T follicular helper cell (primary cell): ENCODE measurements at regions not wholly inside any gene's neighbourhood (a gene's known extent, or its start where the extent isn't known, plus 50 kb on each side); places are given as distances from the start of the nearest gene placed in this dataset.

ENCODE experiments used
- DNase-seq: peaks from one replicate; pipeline ENCODE4 v3.0.0-alpha.2; 2020; ENCODE audit warnings: low read depth

- no peak for DNase-seq
Measured at GRCh38 chr16:56090076-56090475, 101.2 kb upstream of the GNAO1 start.

GRCh38 chr16:56087626-56088025 lies 103.7 kb upstream of the GNAO1 start:
- no peak for DNase-seq

DNA sequence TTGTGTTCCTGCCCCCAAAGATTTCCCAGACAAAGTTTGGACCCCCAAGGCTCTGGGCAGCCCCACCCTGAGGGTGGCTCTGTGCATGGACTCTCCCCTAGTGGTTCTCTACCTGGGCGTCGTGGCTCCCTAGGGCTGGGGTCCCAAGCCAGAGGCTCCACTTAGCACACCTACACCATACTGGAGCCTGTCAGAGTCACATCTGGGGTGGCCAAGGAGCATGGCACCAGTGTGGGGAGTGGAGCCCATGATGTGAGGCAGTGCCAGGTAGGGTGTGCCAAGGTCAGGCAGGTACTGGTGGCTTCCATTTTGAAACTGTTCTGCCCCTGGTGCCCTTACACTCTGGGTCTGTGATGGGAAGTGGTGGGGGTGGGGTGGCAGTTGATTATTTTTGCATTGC lies 109.9 kb upstream of the GNAO1 start:
- no peak for DNase-seq

DNA sequence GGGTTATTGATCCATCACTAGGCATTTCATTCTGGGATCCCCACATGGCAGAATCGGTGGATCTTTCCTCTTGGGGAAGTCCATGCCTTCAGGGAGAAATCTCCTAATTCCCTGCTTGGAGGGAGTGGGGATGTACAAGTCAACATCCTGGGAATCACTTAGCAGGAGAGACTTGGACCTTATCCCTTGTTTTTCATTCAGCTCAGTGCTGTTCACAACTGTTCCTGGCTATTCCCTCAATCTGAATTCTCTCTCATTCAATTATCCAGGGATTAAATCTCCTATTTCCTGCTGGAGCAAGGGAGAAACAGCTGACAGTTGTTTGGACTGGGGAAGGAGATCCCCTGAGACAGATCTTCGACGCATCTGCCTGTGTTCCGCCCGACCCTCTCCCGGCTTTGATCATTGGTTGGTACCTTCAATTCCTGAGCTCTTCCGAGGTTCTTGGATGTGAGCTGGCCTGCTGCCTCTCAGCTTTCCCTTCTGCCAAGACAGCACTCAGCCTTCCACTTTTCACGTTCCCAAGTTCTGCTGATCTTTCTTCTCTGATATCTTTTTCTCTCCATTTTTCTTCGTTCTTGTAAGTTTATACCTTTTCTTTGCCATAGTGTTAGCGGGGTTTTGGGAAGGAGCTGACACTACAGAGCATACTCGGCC lies 115.4 kb upstream of the GNAO1 start:
- no peak for DNase-seq

GRCh38 chr16:56073508-56073907 lies 117.8 kb upstream of the GNAO1 start:
- DNase-seq = no peak

DNA sequence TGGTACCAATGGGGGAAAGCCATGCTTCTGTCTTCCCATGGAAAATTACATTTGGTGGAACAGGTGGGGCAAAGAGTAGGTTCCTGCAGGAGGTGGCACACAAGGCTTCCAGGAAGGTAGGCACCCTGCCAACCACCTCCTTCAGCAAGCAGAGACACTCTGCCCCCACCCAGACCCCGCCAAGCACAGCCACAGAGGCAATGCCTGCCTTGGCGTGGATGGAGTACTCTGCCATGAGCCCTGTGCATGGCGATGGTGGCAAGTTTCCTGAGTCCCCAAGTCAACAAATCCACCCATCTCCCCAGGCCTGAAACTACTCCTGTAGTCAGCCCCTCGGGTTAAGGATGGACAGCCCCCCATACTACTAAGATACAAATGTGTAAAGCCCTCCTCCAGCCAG lies 119.2 kb upstream of the GNAO1 start:
- DNase-seq = no peak

DNA sequence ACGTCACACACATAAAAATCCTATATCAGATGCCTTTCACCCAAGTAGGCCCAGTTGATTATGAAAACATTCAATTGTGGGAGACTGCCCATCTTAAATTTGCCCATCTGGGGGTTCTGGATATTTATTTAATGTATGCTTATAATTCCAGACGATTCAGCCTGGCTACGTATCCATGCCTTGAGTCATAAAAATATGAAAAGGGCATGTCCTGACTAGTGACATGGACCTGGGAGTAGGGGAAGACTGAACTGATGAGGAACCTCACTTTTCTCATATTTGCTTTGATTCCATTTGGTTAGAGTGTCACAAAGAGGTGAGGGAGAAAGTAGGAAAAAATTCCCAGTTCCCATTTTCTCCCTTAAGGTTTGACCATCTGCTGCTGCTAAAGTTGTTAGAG lies 122.5 kb upstream of the GNAO1 start:
- DNase-seq = no peak

- no peak for DNase-seq
Measured at GRCh38 chr16:56068314-56068713, 123.0 kb upstream of the GNAO1 start.

GRCh38 chr16:56067406-56067805 lies 123.9 kb upstream of the GNAO1 start:
- no peak for DNase-seq

GRCh38 chr16:56066617-56067016 lies 124.7 kb upstream of the GNAO1 start:
- no peak for DNase-seq

GRCh38 chr16:56063111-56063510 lies 128.2 kb upstream of the GNAO1 start:
- DNase-seq = no peak

DNA sequence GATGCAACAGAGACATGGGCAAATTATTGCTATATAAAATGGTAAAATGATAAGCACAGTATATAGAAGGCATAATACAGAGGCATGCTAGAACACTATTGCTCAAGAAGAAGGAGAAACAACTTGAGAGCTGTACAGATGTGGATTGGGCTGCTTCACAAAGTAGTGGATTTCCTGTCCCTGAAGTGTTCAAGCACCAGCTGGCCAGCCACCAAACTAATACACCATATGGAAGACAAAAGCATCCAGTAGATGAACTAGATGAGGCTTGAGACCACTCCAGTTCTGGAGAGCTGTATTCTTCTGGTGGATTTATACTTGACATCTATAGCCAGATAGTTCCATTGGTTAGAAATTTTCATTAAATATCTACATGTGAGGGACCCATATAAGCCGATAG lies 134.1 kb upstream of the GNAO1 start:
- DNase-seq = no peak

- DNase-seq = no peak
Measured at GRCh38 chr16:56050916-56051315, 140.4 kb upstream of the GNAO1 start.

- no peak for DNase-seq
Measured at GRCh38 chr16:56048425-56049105, 142.7 kb upstream of the GNAO1 start.

DNA sequence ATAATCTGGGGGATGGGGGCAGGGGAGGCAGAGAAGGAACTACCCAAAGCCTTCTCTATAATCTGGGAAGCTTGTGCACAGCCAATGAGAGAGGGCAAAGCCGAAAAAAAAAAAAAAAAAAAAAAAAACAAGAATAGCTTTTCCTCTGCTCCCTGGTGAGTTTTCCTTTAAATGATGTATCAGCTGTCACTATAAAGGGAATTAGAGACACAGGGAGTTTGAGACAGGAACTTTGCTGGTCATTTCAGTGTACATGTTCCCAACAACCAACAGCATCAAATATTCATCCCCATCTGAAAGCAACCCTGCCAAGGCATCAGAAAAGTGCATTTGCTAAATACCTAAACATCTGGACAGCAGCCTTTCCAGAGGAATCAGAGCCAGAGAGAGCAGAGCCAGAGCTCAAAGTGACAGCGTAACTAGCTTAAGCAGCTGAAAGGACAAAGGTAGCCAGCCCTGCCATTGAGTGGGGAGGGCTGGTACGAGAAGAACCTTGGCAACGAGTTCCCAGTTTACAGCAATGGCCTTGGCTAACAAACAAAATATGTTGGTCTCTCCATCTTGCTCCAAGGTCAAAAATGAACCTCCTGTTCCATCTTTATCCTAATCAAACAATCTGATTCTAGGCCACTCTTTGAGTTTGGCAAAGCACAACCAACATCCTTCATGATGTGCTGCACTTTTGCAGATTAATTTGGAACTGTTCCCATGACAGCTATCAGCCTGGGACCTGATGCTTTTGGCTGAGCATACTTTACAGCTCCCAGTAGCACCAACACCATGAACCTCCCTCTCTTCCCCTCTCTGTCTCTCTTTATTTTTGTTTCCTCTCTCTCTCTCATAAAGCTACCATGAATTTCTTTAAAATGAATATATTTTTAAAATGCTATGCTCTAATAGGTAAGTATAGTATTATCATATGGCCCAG lies 143.7 kb upstream of the GNAO1 start:
- DNase-seq = no peak

- no peak for DNase-seq
Measured at GRCh38 chr16:56042416-56042815, 148.9 kb upstream of the GNAO1 start.

- peak; percentile 7 for DNase-seq
Measured at GRCh38 chr16:56041556-56042140, 149.6 kb upstream of the GNAO1 start.

GRCh38 chr16:56038564-56039098 lies 152.7 kb upstream of the GNAO1 start:
- no peak for DNase-seq

DNA sequence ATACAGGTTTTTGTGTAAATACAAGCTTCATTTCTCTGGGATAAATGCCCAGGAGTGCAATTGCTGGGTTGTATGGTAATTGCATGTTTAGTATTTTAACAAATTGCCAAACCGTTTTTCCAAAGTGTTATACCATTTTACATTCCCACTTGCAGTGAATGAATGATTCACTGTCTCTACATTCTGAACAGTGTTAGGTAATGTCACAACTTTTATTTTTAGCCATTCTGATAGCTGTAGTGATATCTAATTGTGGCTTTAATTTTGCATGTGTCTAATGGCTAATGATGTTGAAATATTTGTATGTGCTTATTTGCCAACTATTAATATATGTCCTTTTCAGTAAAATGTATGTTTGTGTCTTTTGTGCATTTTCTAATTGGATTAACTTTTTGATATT lies 156.9 kb upstream of the CES5A start:
- DNase-seq = no peak

GRCh38 chr16:56029026-56029425 lies 153.9 kb upstream of the CES5A start:
- DNase-seq = no peak

DNA sequence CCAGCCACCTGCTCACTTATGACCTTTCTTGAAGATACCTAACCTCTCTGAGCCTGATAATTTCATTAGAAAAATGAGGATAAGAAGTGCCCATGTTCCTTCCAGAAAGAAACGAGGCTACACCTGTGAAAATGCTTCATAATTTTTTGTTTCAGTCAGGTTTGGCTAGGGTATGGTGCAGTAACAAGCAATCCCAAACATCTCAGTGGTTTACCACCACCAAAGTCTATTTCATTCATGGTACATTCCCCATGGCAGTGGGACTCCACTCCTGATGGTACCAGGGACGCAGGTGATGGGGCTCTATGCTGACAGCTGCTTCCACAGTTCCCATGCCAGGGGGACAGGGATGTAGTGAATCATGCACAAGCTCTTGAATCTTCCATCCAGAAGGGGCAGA lies 147.6 kb upstream of the CES5A start:
- no peak for DNase-seq

DNA sequence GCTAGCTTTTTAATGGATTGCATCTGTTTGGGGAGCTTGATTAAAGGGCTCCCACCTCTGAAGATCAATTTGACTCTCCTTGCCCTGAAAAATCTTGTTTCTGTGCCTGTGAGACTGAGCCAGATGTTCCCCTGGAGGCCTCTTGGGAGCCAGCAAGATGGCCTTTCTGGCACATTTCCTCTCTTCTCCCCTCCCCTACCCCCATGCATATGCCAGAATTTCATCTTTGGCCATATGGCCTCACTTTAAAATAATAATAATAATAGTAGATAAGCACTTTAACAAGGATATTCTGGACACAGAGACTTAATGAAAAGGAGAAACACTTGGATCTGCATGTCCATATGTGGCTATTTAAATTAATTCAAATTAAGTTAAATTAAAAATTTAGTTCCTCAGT lies 144.1 kb upstream of the CES5A start:
- DNase-seq = no peak
